HepG2 (cell line): ENCODE measurements at regions not wholly inside any gene's neighbourhood (a gene's known extent, or its start where the extent isn't known, plus 50 kb on each side); places are given as distances from the start of the nearest gene placed in this dataset.

Experiments used
- CENPT ChIP-seq: sonication (generic); formaldehyde crosslinking; IDR thresholded peaks from 2 replicates; pipeline ENCODE4 v1.8.0; 2022; ENCODE audit warnings: low read depth, mild to moderate bottlenecking, moderate library complexity, missing genetic modification reagents
- GATA4 ChIP-seq: sonication (generic); IDR thresholded peaks from 2 replicates; pipeline ENCODE4 v1.6.1; 2016; ENCODE audit warnings: antibody characterized with exemption, low read depth, borderline replicate concordance

- TF ChIP-seq CENPT (no peak), GATA4 (no peak)
These were observed 1396.3 kb upstream of the CELF4 start for GRCh38 chr18:38961880-38962279.
